ENCODE measurements at regions not wholly inside any gene's neighbourhood (a gene's known extent, or its start where the extent isn't known, plus 50 kb on each side); places are given as distances from the start of the nearest gene placed in this dataset.

DNA sequence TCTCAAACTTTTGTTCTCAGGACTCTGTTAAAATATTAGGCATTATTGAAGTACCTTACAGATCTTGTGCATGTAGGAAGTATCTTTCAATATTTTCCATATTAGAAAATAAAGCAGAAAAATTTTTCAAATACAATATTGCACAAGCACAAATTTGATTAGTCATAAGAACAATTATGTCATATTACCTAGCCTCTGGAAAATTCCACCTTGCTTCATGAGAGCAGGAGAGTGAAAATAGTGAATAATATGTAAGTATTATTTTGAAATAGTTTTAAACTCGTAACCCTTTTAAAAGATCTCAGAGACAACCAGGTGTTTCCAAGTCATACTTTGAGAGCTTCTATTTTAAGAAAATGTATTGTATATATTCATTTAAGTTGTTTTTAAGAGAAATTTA, 1672.9 kb upstream of the ACO1 start:
- no peak for DNase-seq (ENCODE audit: low read depth)
- no peak overlapping the region for H3K4me3 ChIP-seq (ENCODE audit: low read depth, low read length)
- TF ChIP-seq, protein P1, sequence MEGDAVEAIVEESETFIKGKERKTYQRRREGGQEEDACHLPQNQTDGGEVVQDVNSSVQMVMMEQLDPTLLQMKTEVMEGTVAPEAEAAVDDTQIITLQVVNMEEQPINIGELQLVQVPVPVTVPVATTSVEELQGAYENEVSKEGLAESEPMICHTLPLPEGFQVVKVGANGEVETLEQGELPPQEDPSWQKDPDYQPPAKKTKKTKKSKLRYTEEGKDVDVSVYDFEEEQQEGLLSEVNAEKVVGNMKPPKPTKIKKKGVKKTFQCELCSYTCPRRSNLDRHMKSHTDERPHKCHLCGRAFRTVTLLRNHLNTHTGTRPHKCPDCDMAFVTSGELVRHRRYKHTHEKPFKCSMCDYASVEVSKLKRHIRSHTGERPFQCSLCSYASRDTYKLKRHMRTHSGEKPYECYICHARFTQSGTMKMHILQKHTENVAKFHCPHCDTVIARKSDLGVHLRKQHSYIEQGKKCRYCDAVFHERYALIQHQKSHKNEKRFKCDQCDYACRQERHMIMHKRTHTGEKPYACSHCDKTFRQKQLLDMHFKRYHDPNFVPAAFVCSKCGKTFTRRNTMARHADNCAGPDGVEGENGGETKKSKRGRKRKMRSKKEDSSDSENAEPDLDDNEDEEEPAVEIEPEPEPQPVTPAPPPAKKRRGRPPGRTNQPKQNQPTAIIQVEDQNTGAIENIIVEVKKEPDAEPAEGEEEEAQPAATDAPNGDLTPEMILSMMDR (IDR thresholded peaks at IDR 0.05; ENCODE audit: insufficient read depth, low read length) = no peak

DNA sequence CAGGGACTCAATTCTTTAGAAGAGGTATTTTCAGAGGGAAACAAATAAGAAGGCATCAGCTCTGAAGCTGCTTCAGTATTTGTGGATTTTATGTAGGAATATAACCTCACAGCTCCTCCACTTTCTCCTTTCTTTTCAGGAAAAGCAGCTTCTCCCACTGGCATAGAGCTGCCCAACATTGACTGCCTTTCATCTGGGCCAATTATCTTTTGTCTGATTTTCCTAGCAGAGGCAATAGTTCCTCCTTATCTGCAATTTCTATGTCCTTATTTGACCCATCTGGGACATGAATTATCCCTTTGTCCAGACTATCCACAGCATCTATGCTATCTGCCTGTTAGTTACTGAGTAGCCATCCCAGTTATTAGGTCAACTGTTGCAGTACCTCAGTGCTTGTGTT, 1671.2 kb upstream of the ACO1 start:
- TF ChIP-seq, protein P1 (IDR thresholded peaks at IDR 0.05; ENCODE audit: insufficient read depth, low read length) = no peak
- H3K4me3 ChIP-seq (ENCODE audit: low read depth, low read length) = no peak overlapping the region
- no peak for DNase-seq (ENCODE audit: low read depth)

DNA sequence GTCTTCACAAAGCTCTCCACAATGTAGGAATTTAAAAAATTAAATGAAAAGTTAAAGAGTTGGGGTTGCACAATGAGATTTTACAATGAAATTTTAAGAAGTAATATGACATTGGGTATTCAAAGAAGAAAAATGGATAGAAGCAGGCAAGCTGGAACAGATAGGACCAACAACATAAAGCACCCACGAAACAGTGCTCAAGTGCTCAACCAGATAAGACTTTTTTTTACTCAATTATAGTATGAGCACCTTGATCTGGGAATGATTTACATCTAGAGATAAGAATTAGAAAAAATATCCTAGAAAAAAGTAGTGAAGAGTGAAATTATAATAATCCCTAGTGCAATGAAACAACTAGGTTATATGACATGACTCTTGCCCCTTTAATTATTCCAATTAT, 1670.1 kb upstream of the ACO1 start:
- no peak overlapping the region for H3K4me3 ChIP-seq (ENCODE audit: low read depth, low read length)
- TF ChIP-seq, protein P1 (IDR thresholded peaks at IDR 0.05; ENCODE audit: insufficient read depth, low read length) = no peak
- DNase-seq (ENCODE audit: low read depth) = no peak

DNA sequence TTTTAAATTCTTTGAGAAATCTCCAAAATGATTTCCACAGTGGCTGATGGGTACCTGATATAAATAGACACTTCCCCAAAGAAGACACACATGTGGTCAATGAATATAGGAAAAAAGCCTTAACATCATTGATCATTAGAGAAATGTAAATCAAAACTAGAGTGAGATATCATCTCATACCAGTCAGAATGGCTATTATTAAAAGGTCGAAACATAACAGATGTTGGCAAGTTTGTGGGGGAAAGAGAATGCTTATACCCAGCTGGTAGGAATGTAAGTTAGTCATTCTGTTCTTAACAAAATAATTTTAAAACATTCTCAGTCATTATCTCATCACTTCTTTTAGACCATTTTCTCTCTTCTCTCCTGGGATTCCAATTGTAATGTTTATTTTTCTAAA, 1666.0 kb upstream of the ACO1 start:
- no peak for DNase-seq (ENCODE audit: low read depth)
- TF ChIP-seq, protein P1 (IDR thresholded peaks at IDR 0.05; ENCODE audit: insufficient read depth, low read length) = no peak
- no peak overlapping the region for H3K4me3 ChIP-seq (ENCODE audit: low read depth, low read length)

DNA sequence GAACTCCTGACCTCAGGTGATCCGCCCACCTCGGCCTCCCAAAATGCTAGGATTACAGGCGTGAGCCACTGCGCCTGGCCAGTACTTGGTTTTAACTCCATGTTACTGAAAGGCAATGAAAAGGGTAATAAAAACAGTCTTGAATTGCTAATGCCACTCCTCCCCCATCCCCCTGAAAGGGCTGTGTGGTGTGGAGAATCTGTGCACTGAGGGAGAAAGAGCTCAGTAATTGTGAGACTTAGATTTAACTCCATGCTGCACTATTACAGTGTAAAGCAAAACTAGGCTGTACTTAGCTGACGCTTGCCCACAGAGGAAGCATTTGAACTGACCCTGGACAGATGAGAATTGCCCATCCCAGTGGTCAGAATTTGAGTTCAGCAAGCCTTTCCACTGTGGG, 1662.4 kb upstream of the ACO1 start:
- TF ChIP-seq, protein P1 (IDR thresholded peaks at IDR 0.05; ENCODE audit: insufficient read depth, low read length) = no peak
- no peak for DNase-seq (ENCODE audit: low read depth)
- H3K4me3 ChIP-seq (ENCODE audit: low read depth, low read length) = no peak overlapping the region

DNA sequence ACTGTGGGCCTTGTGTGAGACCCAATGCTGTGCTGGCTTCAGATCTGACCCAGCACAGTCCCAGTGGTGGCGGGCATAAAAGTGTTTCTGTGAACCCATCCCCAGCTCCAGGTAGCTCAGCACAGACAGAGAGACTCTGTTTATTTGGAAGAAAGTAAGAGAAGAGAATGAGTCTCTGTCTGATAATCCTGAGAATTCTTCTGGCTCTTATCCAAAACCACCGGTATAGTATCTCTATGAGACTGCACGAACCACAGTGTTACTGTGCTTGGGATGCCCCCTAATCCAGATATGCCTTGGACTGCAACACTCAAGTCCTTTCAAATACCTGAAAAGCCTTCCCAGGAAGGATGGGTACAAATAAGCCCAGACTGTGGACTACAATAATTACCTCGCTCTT, 1660.8 kb upstream of the ACO1 start:
- DNase-seq (ENCODE audit: low read depth) = no peak
- no peak overlapping the region for H3K4me3 ChIP-seq (ENCODE audit: low read depth, low read length)
- TF ChIP-seq, protein P1 (IDR thresholded peaks at IDR 0.05; ENCODE audit: insufficient read depth, low read length) = no peak

DNA sequence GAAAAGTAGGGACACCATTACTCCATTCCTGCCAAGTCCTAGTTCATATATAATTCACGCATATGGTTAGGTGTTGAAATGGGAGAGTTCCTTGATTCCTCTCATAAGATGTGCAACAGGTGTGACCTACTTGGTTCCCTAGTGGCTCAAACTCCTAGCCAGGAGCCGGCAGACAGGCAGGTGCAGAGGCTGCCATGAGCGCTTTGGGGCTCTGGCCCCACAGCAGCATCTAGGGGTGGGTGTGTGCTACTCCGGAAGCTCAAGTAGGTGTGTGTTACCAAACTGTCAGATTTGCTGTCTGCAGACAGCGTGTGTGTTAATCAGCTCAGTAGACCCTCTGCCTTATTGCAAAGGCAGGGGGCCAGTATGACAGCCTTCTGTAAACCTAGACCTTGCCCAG, 1652.4 kb upstream of the ACO1 start:
- no peak for DNase-seq (ENCODE audit: low read depth)
- TF ChIP-seq, protein P1 (IDR thresholded peaks at IDR 0.05; ENCODE audit: insufficient read depth, low read length) = no peak

More for the DNA sequence above, 1652.4 kb upstream of the ACO1 start:
- no peak overlapping the region for H3K4me3 ChIP-seq (ENCODE audit: low read depth, low read length)
